IMR-90 (cell line): ENCODE measurements at regions not wholly inside any gene's neighbourhood (a gene's known extent, or its start where the extent isn't known, plus 50 kb on each side); places are given as distances from the start of the nearest gene placed in this dataset.

Experiments used
- ATAC-seq: fragments of 200-7000 bp; cut with Tn5 transposase; 2 replicates; pipeline ENCODE4 v1.9.1; 2020; ENCODE audit warnings: low read depth, mild to moderate bottlenecking, moderate library complexity
- BruUV-seq: library from RNA; stranded (reverse); fragments of 400-500 nt; replicated peaks from 2 replicates; lab custom pipeline; 2021; lab: Mats Ljungman, UMichigan
- CTCF ChIA-PET: fragments of 300-600 bp; formaldehyde crosslinking; extraction: SDS; loops from one replicate; lab custom pipeline; 2021; ENCODE audit warnings: antibody characterized with exemption; lab: Yijun Ruan, JAX
- POLR2A ChIA-PET: fragments of 300-600 bp; sonication (Branson Sonifier 250); formaldehyde crosslinking; loops from one replicate; lab custom pipeline; 2022; ENCODE audit warnings: antibody characterized with exemption; ENCODE audit not compliant: unreplicated experiment; lab: Charles Lee
- DNase-seq: peaks from one replicate; pipeline ENCODE4 v3.0.0; 2013
- H2AFZ ChIP-seq: replicated peaks from 2 replicates; pipeline ENCODE3; 2013; ENCODE audit warnings: low read length, mild to moderate bottlenecking; ENCODE audit not compliant: poor library complexity
- H2AK5ac ChIP-seq: 2 replicates; pipeline ENCODE4 v1.6.1; 2013; ENCODE audit warnings: low read depth, low read length, inconsistent platforms
- H2AK9ac ChIP-seq: replicated peaks from 2 replicates; pipeline ENCODE3; 2013; ENCODE audit warnings: mild to moderate bottlenecking, low read depth, low read length, moderate library complexity; ENCODE audit not compliant: poor library complexity
- H2BK120ac ChIP-seq: 2 replicates; pipeline ENCODE4 v1.6.1; 2013; ENCODE audit warnings: low read depth, low read length, inconsistent platforms
- H2BK15ac ChIP-seq: 3 replicates; pipeline ENCODE4 v1.6.1; 2013; ENCODE audit warnings: low read depth, low read length, inconsistent platforms
- H2BK20ac ChIP-seq: 2 replicates; pipeline ENCODE4 v1.6.1; 2013; ENCODE audit warnings: low read depth, mild to moderate bottlenecking, inconsistent platforms, low read length, moderate library complexity
- H2BK5ac ChIP-seq: 2 replicates; pipeline ENCODE4 v1.6.1; 2013; ENCODE audit warnings: mild to moderate bottlenecking, low read depth, low read length, inconsistent platforms; ENCODE audit not compliant: poor library complexity, severe bottlenecking
- H3K14ac ChIP-seq: replicated peaks from 2 replicates; pipeline ENCODE4 v1.6.1; 2013; ENCODE audit warnings: low read depth, low read length, inconsistent platforms
- H3K18ac ChIP-seq: 2 replicates; pipeline ENCODE4 v1.6.1; 2013; ENCODE audit warnings: low read depth, low read length, control low read depth
- H3K23ac ChIP-seq: 2 replicates; pipeline ENCODE4 v1.6.1; 2013; ENCODE audit warnings: low read depth, low read length, inconsistent platforms
- H3K27ac ChIP-seq: 2 replicates; pipeline ENCODE4 v1.5.1; 2013; ENCODE audit warnings: mild to moderate bottlenecking, control low read depth, low read length; ENCODE audit not compliant: insufficient read depth
- H3K27me3 ChIP-seq: 2 replicates; pipeline ENCODE4 v1.6.1; 2013; ENCODE audit warnings: low read length; ENCODE audit not compliant: control insufficient read depth, insufficient read depth
- H3K36me3 ChIP-seq: 2 replicates; pipeline ENCODE4 v1.6.1; 2013; ENCODE audit warnings: low read length, mixed read lengths; ENCODE audit not compliant: control insufficient read depth, insufficient read depth
- H3K4ac ChIP-seq: 2 replicates; pipeline ENCODE4 v1.6.1; 2013; ENCODE audit warnings: low read depth, low read length, inconsistent platforms
- H3K4me1 ChIP-seq: 2 replicates; pipeline ENCODE4 v1.6.1; 2013; ENCODE audit warnings: low read length, mixed read lengths; ENCODE audit not compliant: control insufficient read depth, insufficient read depth
- H3K4me2 ChIP-seq: 2 replicates; pipeline ENCODE4 v1.6.1; 2013; ENCODE audit warnings: low read depth, mild to moderate bottlenecking, control low read depth, low read length, moderate library complexity
- H3K4me3 ChIP-seq: 2 replicates; pipeline ENCODE4 v1.5.1; 2013; ENCODE audit warnings: low read depth, mild to moderate bottlenecking, control low read depth, low read length, moderate library complexity; ENCODE audit not compliant: insufficient read depth
- H3K56ac ChIP-seq: 2 replicates; pipeline ENCODE4 v1.6.1; 2013; ENCODE audit warnings: low read length, inconsistent platforms; ENCODE audit not compliant: insufficient read depth; ENCODE audit errors: extremely low read depth
- H3K79me1 ChIP-seq, 2 experiments: 2 replicates each; pipeline ENCODE4 v1.6.1; 2013; ENCODE audit warnings: low read length in 2 of 2, inconsistent platforms in 1 of 2, low read depth in 1 of 2
- H3K9ac ChIP-seq: 2 replicates; pipeline ENCODE4 v1.6.1; 2013; ENCODE audit warnings: low read depth, low read length, control low read depth
- H3K9me1 ChIP-seq: 2 replicates; pipeline ENCODE4 v1.6.1; 2013; ENCODE audit warnings: low read length, inconsistent platforms; ENCODE audit not compliant: insufficient read depth
- H3K9me3 ChIP-seq: 2 replicates; pipeline ENCODE4 v1.6.1; 2013; ENCODE audit warnings: low read length; ENCODE audit not compliant: control insufficient read depth, insufficient read depth
- H4K20me1 ChIP-seq: 2 replicates; pipeline ENCODE4 v1.6.1; 2013; ENCODE audit warnings: low read length, inconsistent platforms; ENCODE audit not compliant: insufficient read depth
- H4K5ac ChIP-seq: 2 replicates; pipeline ENCODE4 v1.6.1; 2013; ENCODE audit warnings: mild to moderate bottlenecking, low read depth, low read length, control low read depth
- H4K8ac ChIP-seq, 2 experiments: 2 replicates each; pipeline ENCODE4 v1.6.1; 2013; ENCODE audit warnings: low read depth in 2 of 2, low read length in 2 of 2, control low read depth in 1 of 2, inconsistent platforms in 1 of 2
- H4K91ac ChIP-seq: 2 replicates; pipeline ENCODE4 v1.6.1; 2013; ENCODE audit warnings: low read depth, low read length, inconsistent platforms; ENCODE audit not compliant: insufficient read depth
- BHLHE40 ChIP-seq: fragments of 150-350 bp; IDR thresholded peaks from 2 replicates; pipeline ENCODE4 v1.6.1; 2016; ENCODE audit warnings: mild to moderate bottlenecking, low read depth, low read length
- CEBPB ChIP-seq: IDR thresholded peaks from 2 replicates; pipeline ENCODE4 v1.6.1; 2012; ENCODE audit warnings: low read depth, low read length, improper control_type of control experiment
- CHD1 ChIP-seq: IDR thresholded peaks from 2 replicates; pipeline ENCODE4 v1.6.1; 2012; ENCODE audit warnings: low read depth, low read length, improper control_type of control experiment
- FOS ChIP-seq: fragments of 150-350 bp; IDR thresholded peaks from 2 replicates; pipeline ENCODE4 v1.6.1; 2016; ENCODE audit warnings: low read depth, low read length
- MAZ ChIP-seq: IDR thresholded peaks from 2 replicates; pipeline ENCODE4 v1.6.1; 2012; ENCODE audit warnings: low read depth, mild to moderate bottlenecking, low read length, improper control_type of control experiment, moderate library complexity, borderline replicate concordance
- NFE2L2 ChIP-seq: fragments of 150-350 bp; IDR thresholded peaks from 2 replicates; pipeline ENCODE4 v1.6.1; 2016; ENCODE audit warnings: low read depth, mild to moderate bottlenecking, low read length
- POLR2A ChIP-seq: IDR thresholded peaks from 2 replicates; pipeline ENCODE4 v1.6.1; 2012; ENCODE audit warnings: mild to moderate bottlenecking, low read depth, low read length
- RAD21 ChIP-seq: IDR thresholded peaks from 2 replicates; pipeline ENCODE4 v1.6.1; 2012; ENCODE audit warnings: low read length, improper control_type of control experiment
- RCOR1 ChIP-seq: IDR thresholded peaks from 2 replicates; pipeline ENCODE4 v1.6.1; 2012; ENCODE audit warnings: mild to moderate bottlenecking, low read length, improper control_type of control experiment; ENCODE audit not compliant: insufficient replicate concordance
- SMC3 ChIP-seq: fragments of 150-350 bp; IDR thresholded peaks from 2 replicates; pipeline ENCODE4 v1.6.1; 2016; ENCODE audit warnings: low read depth, mild to moderate bottlenecking, antibody characterized with exemption, low read length, moderate library complexity
- WGBS, 2 experiments: methylation state at CpG; one replicate each; pipeline versions ENCODE4 v1.1.5 to v1.1.7; 2013; ENCODE audit warnings: missing lambda C conversion rate in 2 of 2; ENCODE audit not compliant: insufficient read length in 1 of 2; ENCODE audit errors: extremely low coverage in 2 of 2; 5-methylcytosine and 5-hydroxymethylcytosine counted together
- dilution Hi-C: fragments of 300-500 bp; cut with HindIII; formaldehyde crosslinking; loops from one replicate; pipeline ENCODE4 v1.14.3; 2018; ENCODE audit warnings: low sequenced_read_pairs; ENCODE audit not compliant: unreplicated experiment
- in situ Hi-C: fragments of 300-500 bp; cut with MboI; formaldehyde crosslinking; loops from 3 replicates; pipeline ENCODE4 v1.14.3; 2019; ENCODE audit warnings: low sequenced_read_pairs, inconsistent platforms, mixed read lengths
- intact Hi-C: fragments of 100-400 bp; cut with micrococcal nuclease; formaldehyde crosslinking; loops from 2 replicates; pipeline ENCODE4 v1.10.0; 2022
- TF ChIP-seq, protein P1 (sequence below): fragments of 150-350 bp; IDR thresholded peaks from 2 replicates; pipeline ENCODE4 v1.6.1; 2016; ENCODE audit warnings: low read depth, mild to moderate bottlenecking, low read length, moderate library complexity, borderline replicate concordance

GRCh38 chr1:30229960-30230359 lies 493.4 kb downstream of the MATN1 start:
- in situ Hi-C loops = no loop called here

More at GRCh38 chr1:30229960-30230359, 493.4 kb downstream of the MATN1 start:
- Histone ChIP-seq H4K8ac (no peak overlapping the region), H2AFZ (no peak overlapping the region), H2BK5ac (no peak overlapping the region), H4K20me1 (no peaks in the 10 kb centered on the region), H3K14ac (no peak overlapping the region), H3K4ac (no peak overlapping the region), H2BK120ac (no peak overlapping the region), H2AK5ac (no peak overlapping the region), H3K4me3 (no peak overlapping the region), H3K4me1 (no peaks in the 10 kb centered on the region), H3K4me2 (no peak overlapping the region), H3K9me3 (no peaks in the 10 kb centered on the region), H3K18ac (no peak overlapping the region), H3K56ac (no peak overlapping the region), H2BK15ac (no peak overlapping the region), H3K27me3 (no peaks in the 10 kb centered on the region), H4K91ac (no peak overlapping the region), H3K79me1 (no peaks in the 10 kb centered on the region), H3K9ac (no peak overlapping the region), H3K23ac (no peak overlapping the region), H4K5ac (no peak overlapping the region), H3K36me3 (no peaks in the 10 kb centered on the region), H2AK9ac (no peak overlapping the region), H2BK20ac (no peak overlapping the region), H3K27ac (no peak overlapping the region), H3K9me1 (no peaks in the 10 kb centered on the region)
- CTCF ChIA-PET = no interaction called here
- intact Hi-C loops (no loop called here), dilution Hi-C loops (no loop called here)
- ATAC-seq (no peak), DNase-seq (no peak)
- TF ChIP-seq NFE2L2 (no peak), FOS (no peak), CEBPB (no peak), SMC3 (no peak), RCOR1 (no peak), RAD21 (no peak), CHD1 (no peak), POLR2A (no peak), MAZ (no peak), BHLHE40 (no peak)
- TF ChIP-seq, protein P1, sequence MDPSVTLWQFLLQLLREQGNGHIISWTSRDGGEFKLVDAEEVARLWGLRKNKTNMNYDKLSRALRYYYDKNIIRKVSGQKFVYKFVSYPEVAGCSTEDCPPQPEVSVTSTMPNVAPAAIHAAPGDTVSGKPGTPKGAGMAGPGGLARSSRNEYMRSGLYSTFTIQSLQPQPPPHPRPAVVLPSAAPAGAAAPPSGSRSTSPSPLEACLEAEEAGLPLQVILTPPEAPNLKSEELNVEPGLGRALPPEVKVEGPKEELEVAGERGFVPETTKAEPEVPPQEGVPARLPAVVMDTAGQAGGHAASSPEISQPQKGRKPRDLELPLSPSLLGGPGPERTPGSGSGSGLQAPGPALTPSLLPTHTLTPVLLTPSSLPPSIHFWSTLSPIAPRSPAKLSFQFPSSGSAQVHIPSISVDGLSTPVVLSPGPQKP = no peak
- WGBS, 2 experiments = 40% methylated on average over 1 of the region's 9 CpGs; no CpG with 5 or more reads in 1 of the 2 experiments
- no TSS peak for BruUV-seq
- POLR2A ChIA-PET = no interaction called here
